SIG-M5 treated with dmso at 0.1 percent for 504 hours (cell line): ENCODE measurements at regions not wholly inside any gene's neighbourhood (a gene's known extent, or its start where the extent isn't known, plus 50 kb on each side); places are given as distances from the start of the nearest gene placed in this dataset.
"Not testable (repeated sequence)": the region's sequence is repeated elsewhere in the genome, so short reads cannot be mapped to it uniquely, and the experiment has no call there.

Experiments
- DNase-seq: peaks from one replicate; lab custom pipeline; 2025; ENCODE audit not compliant: unreplicated experiment; lab: John Stamatoyannopoulos, UW

DNA sequence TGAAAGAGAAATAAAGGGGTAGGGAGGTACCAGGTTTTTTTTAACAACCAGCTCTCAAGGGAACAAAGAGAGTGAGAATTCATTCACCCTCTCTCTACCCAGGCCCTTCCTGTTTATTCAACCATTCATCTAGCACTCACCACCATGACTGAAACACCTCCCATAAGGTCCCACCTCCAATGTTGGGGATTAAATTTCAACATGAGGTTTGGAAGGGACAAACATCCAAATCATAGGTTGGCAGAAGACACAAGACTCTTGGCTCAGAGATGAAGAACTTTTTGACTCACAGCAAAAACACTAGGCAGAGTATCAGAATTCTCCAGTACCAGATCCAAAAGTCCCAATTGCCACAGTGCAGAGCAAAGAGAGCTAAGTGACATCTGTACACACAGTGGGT is 186.3 kb downstream of the EDN1 start:
- DNase-seq = no peak

DNA sequence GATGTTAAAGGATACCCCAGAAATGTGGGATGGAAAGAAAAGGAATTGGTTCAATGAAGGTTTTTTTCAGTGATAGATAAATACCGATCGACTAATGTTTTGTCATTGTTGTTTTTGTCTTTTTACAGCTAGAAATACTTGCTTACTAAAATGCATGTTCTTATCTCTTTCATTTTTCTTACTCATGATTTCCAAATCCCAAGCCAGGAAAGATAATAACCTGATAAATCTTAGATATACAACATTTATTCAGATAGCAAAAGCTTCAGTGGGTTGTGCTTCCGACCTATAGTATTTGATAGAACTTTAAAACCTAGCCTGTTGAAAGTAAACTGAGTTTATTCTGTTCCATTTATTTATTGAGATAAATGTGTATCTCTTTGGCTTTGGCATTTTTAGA is 187.5 kb downstream of the EDN1 start:
- no peak for DNase-seq

GRCh38 chr6:12478921-12479320 is 188.8 kb downstream of the EDN1 start:
- no peak for DNase-seq

- DNase-seq = no peak
Measured at GRCh38 chr6:12479451-12479850, 189.3 kb downstream of the EDN1 start.

- no peak for DNase-seq
Measured at GRCh38 chr6:12479881-12480280, 189.7 kb downstream of the EDN1 start.

DNA sequence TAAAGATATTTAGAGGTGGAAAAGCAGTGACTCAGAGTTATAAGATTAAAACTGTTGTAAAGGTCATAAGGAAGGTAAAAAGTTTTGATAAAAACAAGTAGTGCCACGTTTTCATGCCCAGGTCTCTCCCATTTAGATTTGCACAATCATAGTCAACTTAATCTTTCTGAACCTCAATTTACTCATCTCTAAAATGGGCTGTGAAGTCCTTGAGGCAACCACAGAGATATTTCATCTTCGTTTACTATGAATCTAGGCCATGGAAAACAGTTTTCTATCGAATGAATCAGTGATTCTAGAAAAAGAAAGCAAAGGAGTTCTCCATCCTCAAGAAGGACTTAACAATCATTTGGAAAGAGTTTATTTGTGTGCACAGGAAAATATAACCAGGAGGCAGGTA is 190.2 kb downstream of the EDN1 start:
- DNase-seq = no peak

DNA sequence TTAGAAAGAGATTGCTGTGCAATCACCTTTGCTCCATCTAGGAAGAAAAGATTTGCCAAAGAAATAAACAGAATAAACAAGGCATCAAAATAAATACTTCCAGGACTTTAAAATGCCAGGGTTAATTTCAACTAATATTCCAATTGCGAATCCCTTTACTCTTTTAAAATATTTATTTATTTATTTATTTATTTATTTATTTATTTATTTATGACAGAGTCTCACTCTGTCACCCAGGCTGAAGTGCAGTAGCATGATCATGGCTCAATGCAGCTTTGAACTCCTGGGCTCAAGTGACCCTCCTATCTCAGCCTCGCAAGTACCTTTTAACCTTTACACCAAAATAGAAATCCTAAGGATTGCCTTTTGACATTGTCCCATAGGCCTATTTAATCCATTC is 191.1 kb downstream of the EDN1 start:
- no peak for DNase-seq

- no peak for DNase-seq
Measured at GRCh38 chr6:12481850-12482249, 191.7 kb downstream of the EDN1 start.

DNA sequence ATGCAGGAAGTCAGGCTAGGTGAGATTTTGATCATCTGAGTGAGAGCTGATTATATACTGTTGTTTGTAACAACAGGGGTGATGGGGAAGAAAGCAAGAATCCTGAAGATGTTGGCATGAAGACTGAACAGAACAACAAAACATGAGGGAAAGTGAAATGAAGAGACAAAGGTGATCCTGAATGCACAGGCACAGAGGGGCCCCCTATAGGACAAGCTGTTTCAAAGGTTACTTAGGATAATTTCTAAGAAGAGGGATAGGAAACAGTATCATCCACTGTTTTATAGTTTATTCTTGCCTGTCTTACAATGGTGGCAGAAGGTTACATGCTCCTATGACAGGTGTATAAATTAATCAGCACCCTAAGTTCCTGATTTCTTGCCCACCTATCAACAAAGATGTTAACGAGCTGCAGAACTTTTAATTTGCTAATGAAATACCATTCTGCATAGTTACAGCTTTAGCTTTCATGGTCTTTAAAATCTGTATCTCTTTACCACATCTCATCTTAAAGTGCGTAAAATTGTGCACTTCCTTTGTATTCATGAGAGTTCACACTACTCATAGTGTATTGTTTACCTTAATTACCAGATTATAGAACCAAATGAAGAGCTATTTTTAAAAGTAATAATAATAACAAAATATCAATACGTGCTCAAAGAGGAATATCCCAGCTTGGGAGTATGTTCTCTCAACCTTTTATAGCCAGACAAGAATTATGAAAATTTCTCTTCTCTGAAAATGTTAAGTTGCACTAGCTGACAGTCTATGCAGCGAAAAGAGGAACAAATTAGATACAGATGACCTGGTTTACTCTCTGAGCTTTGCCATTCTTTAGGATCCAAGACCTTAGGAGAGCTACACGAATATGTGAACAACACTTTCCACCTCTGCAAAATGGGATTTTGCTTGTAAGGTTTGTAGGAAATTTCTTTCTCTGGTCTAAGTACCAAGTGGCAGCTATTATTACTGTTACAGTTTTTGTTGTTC is 192.5 kb downstream of the EDN1 start:
- DNase-seq = no peak

GRCh38 chr6:12483712-12484111 is 193.6 kb downstream of the EDN1 start:
- no peak for DNase-seq

DNA sequence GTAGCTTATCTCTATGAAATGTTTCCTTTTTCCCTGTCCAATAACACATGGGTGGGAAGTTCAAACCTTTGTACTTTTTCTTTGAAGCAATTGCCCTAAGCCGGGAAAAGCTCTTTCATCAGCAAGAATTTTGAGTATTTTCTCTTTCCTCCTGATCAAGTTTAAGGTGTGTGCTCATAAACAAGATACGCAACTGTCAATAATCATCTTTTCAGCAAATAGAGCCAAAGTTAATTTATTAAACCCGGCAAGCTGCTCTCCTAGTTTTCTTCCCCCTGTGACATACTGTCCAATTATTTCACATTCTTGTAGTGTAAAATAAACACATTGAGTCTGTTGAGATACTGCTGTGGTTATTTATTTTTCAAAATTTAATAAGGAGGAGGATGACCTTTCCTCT is 194.4 kb downstream of the EDN1 start:
- no peak for DNase-seq

GRCh38 chr6:12485226-12485764 is 195.1 kb downstream of the EDN1 start:
- DNase-seq = no peak

DNA sequence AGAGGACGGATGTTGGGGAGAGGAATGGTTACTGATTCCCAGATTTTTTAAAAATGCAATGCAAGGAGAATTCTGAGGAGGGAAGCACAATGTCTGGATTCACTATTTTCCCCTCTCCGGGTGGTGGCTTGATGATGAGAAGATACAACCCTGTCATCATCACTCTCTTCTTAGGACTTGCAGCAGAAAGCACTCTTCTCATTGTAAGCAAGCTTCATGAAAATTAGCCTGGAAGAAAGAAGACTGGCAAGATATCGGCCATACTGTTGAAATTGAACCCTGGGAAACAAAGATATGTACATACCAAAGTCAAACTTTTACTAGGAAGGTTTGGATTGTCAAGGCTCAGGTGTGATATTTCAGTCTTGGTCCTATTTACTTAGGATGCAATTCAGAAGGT is 195.7 kb downstream of the EDN1 start:
- DNase-seq = no peak

DNA sequence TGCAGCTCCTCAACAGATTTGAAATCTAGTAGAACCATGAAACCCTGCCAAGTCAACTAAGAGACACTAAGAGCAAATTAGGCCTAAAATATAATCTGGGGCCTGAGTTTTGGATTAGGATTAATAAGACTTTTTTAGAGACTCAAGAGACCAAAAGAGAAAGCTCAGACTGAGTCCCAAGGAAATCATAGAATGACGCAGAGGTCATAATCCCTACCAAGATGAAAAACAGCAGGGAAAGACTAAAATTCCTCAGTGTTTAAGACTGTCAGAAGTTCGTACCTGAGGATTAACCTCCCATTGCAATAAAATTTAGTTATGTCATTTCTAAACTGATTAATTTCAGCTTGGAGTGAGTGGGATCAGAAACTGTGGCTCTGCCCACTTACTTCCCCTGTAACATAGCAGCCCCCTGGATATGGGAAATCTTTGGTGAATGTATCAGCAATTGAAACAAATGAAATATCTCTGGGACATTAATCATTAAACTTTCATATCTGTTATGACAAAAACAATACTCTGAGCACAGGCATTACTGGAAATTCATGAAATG is 200.3 kb downstream of the EDN1 start:
- no peak for DNase-seq

DNA sequence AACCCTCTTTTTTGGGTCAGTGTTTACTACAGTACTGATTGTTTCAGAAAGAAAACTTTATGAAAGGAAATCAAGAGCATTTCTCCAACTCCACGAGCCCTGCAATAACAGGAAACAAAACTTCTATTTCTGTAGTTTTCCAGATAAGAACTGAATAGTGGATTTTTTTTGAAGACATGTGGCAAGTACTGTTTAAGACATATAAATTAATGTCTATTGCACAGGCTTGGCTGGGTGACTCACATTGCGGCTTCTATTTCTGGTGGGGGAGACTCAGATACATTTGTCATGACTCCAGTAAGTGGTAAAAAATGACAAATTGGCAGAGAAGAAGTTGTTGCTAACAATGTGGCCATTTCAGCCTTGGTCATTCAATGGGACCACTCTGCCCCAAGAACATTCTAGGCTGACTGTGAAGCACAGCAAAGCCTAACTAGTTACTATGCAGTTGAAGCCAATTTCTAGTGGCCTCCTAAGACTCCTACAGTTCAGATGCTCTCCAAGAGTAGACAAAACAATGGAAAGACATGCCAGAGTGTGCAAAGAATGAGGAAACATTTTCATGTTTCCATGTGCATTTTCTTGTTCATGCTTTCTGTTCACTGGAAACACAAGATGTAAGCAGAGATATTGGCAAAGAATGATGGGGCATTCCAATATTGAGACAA is 200.9 kb downstream of the EDN1 start:
- no peak for DNase-seq

- DNase-seq = not testable (repeated sequence)
Measured at GRCh38 chr6:12492929-12493328, 202.8 kb downstream of the EDN1 start.

- DNase-seq = no peak
Measured at GRCh38 chr6:12493446-12493845, 203.3 kb downstream of the EDN1 start.

DNA sequence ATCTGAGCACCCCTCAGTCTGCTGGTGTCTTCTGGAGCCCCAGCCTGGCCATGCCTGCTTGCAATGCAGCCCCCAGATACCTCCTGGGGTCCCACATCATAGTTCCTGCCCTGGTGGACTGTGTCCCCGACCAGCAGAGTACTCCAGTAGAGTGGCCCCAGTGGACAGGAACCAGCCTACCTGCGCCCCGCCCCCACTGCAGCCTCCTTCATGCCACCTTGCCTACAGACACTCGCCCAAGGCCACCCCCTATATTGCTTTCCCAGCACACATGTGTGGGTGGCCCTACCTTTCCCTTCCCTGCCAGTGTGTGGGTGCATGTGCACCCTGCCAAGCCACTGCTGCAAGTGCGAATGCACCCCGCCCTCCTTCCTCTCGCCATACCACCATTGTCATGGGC is 204.0 kb downstream of the EDN1 start:
- DNase-seq = no peak

DNA sequence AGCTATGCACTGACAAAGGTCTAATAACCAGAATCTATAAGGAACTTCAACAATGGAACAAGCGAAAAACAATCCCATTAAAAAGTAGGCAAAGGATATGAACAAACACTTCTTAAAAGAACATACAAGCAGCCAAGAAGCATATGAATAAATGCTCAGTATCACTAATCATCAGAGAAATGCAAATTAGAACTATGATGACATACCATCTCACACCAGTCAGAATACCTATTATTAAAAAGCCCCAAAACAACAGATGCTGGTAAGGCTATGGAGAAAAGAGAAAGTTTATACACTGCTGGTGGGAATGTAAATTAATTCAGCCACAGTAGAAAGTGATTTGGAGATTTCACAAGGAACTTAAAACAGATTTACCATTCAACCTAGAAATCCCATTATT is 211.8 kb downstream of the EDN1 start:
- no peak for DNase-seq

DNA sequence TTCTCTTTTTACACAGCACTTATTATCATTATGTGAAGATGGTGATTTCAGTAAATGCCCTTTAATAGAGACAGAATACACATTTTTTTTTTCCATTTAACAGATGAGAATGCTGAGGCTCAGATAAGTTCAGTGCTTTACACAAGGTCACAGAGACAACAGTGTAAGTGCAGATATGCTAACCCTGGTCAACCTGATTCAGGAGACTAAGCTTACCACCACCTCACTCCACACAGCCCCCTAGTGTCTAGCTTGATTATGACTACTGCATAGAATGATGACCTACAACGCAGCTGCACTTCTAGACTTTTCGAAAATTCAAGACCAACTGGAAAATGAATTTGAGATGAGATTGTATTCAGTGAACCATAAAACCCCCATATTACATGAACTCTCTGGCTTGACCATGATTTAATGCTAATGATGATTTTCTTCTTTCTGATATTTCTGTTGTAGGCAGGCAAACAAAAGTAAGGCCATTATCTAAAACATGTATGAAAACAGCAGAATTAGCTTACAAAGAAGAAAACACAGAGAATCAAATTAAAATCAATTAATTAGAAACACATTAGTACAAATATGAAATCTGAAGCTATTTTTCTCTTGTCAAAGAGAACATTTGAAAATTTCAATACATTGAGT is 212.1 kb upstream of the PHACTR1 start:
- DNase-seq = no peak

DNA sequence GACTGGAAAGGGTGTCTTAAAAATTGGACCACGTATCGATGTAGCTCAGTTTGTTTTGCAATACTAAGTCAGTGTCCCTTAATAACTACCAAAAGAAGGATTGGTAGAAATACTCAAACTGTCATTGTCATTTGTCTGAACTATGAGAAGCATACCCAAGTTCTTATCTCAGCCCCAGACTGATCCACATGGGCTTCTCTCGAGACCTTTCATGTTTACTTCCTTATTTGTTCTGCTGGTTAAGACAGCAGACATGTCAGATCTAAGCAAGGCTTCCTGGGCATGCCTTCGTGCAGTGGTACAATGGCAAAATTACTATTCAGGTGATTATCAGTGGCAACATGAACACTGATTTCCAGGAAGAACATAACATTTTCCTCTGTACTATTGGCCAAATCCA is 211.1 kb upstream of the PHACTR1 start:
- no peak for DNase-seq
